Esophagus muscularis mucosa (tissue), 3 donors: ENCODE measurements at regions not wholly inside any gene's neighbourhood (a gene's known extent, or its start where the extent isn't known, plus 50 kb on each side); places are given as distances from the start of the nearest gene placed in this dataset.

Experiments used
- CTCF ChIP-seq, 3 experiments: fragments of 200-600 bp in 2 of 3; fragments of 450-650 bp in 1 of 3; sonication (generic) in 2 of 3; IDR thresholded peaks; one replicate each; pipeline ENCODE4 v1.5.1; 2017 to 2019; ENCODE audit warnings: antibody characterized with exemption in 3 of 3, mild to moderate bottlenecking in 2 of 3, moderate library complexity in 1 of 3
- POLR2AphosphoS5 ChIP-seq, 2 donors: sonication (generic); formaldehyde crosslinking; IDR thresholded peaks; one replicate each; pipeline ENCODE4 v1.6.1; 2017; ENCODE audit warnings: antibody characterized with exemption in 2 of 2

- no peak for TF ChIP-seq CTCF (IDR thresholded peaks at IDR 0.05)
- no peak for TF ChIP-seq POLR2AphosphoS5 (IDR thresholded peaks at IDR 0.05)
Observed at GRCh38 chr20:39800111-39800510, 838.0 kb downstream of the DHX35 start.
